ENCODE measurements at regions not wholly inside any gene's neighbourhood (a gene's known extent, or its start where the extent isn't known, plus 50 kb on each side); places are given as distances from the start of the nearest gene placed in this dataset.

DNA sequence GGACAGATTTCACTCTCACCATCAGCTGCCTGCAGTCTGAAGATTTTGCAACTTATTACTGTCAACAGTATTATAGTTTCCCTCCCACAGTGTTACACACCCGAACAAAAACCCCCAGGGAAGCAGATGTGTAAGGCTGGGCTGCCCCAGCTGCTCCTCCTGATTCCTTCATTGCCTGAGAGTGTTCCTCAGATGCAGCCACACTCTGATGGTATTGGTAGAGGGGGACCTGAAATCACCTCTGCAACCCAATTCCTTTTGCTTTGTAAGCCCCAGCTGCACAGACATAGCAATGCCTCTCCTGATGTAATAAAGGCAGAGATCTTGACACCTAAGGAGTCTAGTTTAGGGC lies 1529.8 kb downstream of the RPIA start:
- no peak for TF ChIP-seq REST (IDR thresholded peaks at IDR 0.05; ENCODE audit: insufficient read depth in 1 of 2, low read depth in 2 of 2, low read length in 1 of 2)
- TF ChIP-seq, protein P1, sequence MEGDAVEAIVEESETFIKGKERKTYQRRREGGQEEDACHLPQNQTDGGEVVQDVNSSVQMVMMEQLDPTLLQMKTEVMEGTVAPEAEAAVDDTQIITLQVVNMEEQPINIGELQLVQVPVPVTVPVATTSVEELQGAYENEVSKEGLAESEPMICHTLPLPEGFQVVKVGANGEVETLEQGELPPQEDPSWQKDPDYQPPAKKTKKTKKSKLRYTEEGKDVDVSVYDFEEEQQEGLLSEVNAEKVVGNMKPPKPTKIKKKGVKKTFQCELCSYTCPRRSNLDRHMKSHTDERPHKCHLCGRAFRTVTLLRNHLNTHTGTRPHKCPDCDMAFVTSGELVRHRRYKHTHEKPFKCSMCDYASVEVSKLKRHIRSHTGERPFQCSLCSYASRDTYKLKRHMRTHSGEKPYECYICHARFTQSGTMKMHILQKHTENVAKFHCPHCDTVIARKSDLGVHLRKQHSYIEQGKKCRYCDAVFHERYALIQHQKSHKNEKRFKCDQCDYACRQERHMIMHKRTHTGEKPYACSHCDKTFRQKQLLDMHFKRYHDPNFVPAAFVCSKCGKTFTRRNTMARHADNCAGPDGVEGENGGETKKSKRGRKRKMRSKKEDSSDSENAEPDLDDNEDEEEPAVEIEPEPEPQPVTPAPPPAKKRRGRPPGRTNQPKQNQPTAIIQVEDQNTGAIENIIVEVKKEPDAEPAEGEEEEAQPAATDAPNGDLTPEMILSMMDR (IDR thresholded peaks at IDR 0.05): no peak

All from Panc1 (cell line).